NCI-H510A treated with DMSO at 0.1 percent for 48 hours (cell line): ENCODE measurements at regions not wholly inside any gene's neighbourhood (a gene's known extent, or its start where the extent isn't known, plus 50 kb on each side); places are given as distances from the start of the nearest gene placed in this dataset.
"Not testable (repeated sequence)": the region's sequence is repeated elsewhere in the genome, so short reads cannot be mapped to it uniquely, and the experiment has no call there.

Experiments used
- DNase-seq: peaks from one replicate; lab custom pipeline; 2025; lab: John Stamatoyannopoulos, UW

DNA sequence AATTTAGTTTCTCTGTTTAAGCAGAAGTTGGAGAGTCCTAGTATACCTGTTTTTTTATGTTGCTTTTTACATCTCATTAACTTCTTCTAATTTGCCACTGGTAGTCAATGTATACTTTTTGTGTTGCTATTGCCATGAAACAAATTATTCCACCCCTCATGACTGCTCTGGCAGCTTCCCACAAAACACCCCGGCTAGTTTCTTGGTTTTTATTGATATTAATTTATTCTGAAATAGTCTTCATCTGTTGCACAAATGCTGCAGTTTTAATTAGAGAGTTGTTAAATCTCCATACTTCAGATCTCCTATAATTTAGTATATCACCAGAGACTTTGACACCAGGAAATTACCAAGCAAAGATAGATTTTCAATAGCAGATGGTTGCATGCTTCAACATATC, 1159.3 kb upstream of the PRR20A start:
- DNase-seq, result no peak

DNA sequence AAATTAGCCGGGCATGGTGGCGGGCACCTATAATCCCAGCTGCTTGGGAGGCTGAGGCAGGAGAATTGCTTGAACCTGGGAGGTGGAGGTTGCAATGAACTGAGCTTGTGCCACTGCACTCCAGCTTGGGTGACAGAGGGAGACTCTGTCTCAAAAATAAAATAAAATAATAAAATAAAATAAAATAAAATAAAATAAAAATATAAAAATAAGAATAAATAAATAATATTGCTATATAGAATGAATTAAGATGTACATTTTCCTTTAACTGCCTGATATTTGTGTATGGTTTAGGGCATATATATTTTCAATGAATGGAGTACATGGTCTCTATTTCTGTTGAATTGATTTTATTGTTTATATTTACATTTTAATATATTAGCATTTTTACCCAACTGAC, 1156.7 kb upstream of the PRR20A start:
- not testable (repeated sequence) for DNase-seq

DNA sequence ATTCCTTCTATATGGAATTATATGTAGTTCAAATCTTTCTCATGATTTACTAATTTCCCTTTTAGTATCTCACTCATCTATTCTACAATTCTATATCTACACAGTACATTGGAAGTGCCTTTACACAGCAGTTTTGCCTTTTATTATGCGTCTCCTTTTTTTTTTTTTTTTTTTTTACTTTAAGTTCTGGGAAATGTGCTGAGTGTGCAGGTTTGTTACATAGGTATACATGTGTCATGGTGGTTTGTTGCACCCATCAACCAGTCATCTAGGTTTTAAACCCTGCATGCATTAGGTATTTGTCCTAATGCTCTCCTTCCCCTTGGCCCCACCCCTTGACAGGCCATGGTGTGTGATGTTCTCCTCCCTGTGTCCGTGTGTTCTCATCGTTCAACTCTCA, 1150.1 kb upstream of the PRR20A start:
- DNase-seq, result no peak

DNA sequence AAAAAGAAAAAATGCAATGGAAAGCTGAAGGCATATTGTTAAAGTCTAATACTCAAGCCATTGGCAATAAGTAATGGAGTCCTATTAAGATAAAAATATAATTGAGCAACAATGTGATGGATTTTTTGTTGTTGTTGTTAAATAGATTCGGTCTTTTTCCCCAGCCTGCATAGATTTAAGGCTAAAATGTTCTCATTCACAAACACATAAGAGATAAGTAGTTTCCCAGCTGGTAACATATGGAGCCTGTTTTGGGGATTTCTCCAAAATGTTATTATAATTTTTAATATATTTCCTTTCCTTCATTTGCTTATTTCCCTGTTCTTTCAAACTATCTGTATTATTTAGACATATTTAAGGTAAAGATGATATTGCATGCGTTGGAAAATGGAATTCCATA, 1149.1 kb upstream of the PRR20A start:
- no peak for DNase-seq

DNA sequence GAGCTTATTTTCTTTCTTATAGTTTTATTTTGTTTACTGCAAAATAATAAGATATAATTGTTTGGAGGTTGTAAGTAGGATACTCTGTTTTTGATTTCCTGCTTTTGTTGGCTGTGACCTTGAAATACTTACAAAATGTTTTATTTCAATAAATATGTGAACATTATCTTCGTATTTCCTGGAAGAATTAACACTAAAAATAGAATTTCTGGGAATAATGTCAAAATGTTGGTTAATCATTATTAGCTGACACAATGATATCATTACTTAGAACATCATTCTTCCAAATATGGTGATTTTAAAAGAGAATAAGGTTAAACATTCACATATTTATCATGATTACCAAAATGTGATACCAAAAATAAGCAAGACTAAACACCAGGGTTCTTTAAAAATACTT, 1148.6 kb upstream of the PRR20A start:
- DNase-seq, result no peak

DNA sequence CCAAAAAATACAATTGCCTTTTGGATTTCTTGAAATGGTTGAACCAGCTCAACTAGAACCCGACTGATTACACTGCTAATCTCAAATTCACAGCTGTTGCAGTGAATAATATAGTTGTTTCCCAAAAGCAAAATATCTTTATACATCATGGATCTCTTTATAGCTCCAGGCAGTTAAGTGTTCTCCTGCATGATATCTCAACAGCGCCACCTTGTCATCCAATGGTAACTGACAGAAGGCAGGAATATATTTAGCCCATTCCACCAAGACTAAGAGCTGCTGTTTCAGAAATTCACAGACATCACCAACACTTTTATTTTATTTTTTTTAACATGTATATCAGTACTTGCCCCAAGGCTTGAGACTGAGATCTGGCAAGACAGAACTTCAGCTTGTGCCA, 1141.0 kb upstream of the PRR20A start:
- DNase-seq, result no peak

DNA sequence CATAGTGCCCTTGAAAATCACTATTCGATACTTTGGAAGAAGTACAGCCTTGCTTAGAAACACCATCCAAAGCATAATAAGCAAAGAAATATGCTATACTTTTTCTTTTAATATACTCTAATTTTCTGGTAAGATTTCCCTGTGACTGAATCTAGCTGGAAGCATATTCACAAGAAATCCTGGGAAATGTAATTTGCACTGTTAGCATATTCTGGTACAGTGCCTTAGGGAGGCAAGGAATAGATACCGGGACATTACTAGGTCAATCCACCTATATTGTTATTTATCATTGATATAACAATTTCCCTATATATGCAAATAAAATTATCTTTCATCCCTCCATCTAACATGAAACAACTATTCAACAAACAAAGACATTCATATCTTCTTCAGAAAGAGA, 1131.3 kb upstream of the PRR20A start:
- DNase-seq, result no peak

DNA sequence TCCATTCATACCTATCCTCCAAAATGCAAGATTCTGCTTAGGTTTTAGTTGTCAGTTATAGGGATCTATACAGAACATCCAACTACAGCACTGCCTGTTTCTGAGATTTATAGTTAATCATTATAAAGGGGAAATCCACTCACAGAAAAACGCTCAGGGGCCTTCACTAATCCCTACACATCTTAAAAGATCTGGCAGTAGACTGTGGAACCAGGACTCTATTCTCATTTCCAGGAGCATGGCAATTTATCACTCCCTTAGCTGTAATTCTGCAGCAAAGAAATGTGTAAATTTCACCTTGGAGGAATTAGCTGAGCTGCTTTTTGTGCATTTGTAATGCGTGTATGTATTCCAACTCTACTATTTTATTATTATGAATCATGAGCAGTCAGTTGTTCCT, 1128.1 kb upstream of the PRR20A start:
- no peak for DNase-seq

DNA sequence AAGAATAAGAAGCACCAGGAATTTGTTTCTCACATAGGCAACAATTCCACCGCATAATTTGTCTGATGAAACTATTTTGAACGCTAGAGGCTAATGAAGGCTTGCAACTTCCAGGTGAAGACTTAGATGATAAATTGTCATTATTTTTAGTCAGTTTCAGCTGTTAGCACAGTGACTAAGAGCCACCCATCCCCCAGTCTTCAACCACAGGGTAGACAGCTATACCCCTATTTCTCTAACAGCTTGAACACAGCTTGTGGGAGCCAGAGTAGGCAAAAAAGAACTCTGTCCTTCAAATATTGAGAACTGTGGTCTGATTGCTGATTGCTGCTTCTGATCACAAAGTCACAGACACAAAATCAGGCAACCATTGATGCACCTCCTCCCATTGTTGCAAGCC, 1124.8 kb upstream of the PRR20A start:
- no peak for DNase-seq

DNA sequence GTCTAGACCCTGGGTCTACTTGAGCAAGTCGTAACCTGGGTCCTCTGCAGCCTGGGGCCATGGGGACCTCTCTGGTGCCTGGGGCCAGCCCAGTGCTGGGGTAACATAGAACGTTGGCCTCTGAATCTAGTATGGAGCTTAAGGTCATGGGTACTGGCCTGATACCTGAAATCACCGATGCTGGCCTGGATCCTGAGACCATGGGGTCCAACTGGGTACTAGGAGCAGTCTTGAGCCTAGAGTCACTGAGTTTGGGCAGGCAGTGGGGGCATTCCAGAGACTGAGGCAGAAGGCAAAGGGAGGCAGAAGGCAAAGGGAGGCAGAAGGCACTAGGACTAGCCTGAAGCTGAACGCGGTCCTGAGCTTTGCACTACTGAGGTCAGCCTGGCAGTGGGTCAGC, 1121.1 kb upstream of the PRR20A start:
- no peak for DNase-seq

DNA sequence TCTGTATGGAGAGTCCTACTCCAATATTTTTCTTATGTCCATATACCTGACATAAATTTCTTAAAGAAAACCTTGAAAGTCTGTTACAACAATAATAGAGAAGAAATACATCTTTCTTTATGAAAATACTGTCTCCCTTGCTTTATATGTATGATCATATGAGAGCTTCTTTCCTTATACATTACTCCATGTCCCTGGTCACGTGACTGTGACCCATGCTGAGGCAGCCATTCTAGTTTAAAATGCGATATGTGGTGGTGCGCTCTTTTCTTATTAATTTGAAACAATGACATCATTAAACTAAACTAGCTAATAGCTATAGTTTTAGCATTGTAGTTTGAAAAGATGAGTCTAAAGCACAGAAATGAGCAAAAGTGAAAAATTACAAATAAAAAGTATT, 1120.3 kb upstream of the PRR20A start:
- DNase-seq, result no peak

DNA sequence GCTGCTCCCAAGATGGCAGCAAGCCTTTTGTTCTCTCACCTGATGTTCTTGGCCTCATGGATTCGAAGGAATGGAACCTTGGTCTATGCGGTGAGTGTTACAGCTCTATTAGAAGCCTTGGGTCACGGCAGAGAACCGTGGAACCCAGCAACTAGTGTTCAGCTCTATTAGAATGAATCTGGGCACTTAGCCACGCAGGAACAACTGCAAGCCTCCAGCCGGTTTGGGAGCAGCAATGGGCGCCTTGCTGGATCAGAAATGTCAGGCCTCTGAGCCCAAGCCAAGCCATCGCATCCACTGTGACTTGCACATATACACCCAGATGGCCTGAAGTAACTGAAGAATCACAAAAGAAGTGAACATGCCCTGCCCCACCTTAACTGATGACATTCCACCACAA, 1100.7 kb upstream of the PRR20A start:
- no peak for DNase-seq

DNA sequence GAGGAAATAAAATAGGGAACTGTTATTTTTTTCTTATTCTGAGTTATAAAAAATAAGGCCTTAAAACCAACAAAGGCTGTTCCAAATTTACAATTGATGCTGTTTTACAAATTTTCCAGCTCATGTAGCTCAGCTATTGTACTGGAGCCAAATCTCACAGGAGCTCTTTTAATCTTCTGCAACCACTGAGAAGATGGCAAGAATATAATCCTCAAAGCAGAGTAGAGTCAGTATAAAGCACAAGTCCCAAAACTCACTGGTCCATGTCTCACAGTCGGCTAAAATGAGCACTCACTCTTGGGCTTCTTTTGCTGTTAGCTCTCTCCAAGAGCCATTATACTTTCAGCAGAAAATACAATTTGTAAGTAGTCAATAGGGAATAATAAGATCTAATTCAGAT, 1074.4 kb upstream of the PRR20A start:
- DNase-seq, result no peak

DNA sequence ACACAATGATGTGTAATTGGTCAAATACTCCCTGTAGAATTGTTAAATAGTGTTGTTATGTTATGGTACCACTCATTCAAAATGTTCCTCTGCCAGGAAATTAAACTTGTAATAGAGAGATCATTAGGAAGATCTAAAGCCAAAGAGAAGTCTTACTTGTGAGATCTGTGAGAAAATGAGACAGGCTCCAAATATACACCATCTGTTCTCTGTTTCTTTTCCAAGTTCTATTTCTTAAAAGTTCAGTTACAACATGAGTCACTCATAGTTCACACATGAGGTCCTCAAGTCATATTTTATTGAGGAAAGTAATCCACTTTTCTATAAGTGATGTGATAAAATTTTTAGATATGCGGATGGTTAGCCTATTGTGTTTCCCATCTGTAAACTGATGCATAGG, 1038.1 kb upstream of the PRR20A start:
- DNase-seq, result no peak

DNA sequence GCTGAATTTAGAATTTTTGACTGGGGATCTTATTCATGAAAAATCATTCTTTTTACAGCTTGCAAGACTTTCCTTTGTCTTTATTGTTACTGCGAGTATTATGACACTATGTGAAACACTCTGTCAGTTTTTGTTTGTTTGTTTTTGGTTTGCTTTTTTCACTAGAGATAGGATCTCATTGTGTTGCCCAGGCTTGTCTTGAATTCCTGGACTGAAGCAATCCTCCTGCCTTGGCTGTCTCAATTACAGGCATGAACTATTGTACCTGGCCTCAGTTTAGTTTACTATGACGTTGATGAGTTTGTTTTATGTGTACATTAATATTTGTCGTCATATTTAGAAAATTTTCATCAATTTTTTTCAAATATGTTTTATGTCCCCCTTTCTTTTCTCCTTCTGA, 1030.0 kb upstream of the PRR20A start:
- DNase-seq, result no peak

DNA sequence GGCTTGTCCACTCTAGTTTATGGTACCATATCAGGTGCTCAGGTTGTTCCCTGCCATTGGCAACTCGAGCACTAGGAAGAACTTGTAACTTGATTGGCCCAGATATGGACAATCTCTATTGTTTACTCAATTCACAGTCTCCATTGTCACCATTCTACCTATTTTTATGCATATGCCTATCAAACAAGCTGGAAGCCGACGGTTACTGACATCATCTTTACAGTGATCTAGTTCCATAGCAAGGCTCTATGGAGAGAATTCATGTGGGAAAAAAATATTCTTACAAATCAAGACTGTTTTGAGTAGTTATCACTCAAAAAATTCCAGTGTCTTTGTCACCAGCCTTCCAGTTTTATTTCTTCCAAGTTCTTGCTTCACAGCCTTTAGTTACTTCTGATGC, 1006.2 kb upstream of the PRR20A start:
- DNase-seq, result no peak

DNA sequence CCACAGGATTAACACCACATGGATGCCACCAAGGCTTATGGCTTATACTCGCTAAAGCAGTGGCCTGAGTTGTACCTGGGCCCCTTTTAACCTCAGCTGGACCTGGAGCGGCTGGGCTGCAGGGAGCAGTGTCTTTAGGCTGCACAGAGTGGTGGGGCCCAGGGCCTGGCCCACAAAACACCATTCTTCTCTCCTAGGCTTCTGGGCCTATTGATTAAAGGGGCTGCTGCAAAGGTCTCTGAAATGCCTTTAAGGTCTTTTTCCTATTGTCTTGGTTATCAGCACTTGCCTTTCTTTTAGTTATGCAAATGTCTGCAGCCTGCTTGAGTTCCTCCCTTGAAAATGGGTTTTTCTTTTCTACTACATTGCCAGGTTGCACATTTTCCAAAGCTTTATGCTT, 973.9 kb upstream of the PRR20A start:
- no peak for DNase-seq

DNA sequence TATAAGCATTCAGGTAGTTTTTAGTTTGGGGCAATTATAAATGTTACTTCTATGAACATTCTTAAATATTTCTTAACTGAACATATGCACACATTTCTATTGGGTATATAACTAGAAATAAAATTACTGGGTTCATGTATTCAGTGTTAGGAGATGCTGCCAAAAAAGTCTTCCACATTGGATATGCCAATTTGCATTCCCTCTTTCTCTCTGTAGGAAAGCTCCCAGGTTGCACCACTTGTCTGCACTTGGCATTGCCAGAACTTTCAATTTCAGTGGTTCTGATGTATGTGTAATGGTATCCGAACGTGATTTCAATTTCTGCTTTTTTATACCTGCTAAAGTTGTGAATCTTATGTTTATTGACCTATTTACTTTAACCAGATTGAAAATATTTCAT, 972.1 kb upstream of the PRR20A start:
- no peak for DNase-seq

DNA sequence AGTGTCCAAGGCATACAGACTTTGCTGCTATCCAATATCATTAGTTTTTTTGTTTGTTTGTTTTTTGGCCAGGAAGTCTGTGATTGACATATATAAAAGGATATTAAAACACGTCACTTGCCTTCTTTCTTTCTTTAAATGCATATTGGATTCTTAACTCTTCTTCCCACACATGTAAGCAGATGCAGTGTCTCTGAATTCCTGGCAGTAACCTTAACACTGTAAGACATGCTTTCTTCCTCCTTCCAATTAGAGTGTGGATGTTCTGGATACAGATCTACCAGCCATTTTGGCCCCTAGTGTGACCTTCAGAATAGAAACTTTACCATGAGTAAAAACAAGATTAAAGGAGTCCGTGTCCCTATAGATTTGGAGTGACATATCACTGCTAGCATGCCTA, 967.4 kb upstream of the PRR20A start:
- DNase-seq, result no peak

DNA sequence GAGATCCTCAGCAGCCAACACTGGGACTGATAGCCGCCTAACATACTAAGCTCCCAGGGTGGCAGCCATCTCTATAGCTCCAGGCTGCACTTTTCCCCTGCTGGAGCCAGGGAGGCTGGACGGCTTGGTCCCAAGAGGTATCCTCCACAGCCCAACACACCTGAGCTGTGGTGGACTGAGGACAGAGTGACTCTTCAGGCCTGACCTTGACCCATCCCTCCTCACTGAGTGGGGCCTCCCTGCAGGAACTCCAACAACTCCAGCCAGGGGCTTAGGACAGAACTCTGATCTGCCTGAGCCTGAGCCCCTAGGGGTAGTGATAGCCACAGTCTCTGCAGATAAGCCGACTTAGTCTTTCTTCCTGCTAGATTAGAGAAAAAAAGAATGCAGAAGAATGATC, 958.1 kb upstream of the PRR20A start:
- DNase-seq, result no peak

DNA sequence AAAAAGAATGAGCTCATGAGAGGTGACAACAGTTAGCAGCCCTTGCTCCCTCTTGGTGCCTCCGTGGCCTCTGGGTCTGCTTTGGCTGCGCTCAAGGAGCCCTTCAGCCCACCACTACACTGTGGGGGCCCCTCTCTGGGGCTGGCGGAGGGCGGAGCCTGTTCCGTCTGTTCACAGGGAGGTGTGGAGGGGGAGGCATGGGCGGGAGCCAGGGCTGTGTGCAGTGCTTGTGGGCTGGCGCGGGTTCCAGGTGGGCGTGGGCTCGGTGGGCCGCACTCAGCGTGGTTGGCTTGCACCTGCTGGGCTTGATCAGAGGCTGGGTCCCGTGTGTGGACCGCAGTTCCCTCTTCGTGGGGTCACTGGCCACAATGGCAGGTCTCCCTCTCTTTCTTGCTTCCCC, 953.4 kb upstream of the PRR20A start:
- DNase-seq, result no peak

DNA sequence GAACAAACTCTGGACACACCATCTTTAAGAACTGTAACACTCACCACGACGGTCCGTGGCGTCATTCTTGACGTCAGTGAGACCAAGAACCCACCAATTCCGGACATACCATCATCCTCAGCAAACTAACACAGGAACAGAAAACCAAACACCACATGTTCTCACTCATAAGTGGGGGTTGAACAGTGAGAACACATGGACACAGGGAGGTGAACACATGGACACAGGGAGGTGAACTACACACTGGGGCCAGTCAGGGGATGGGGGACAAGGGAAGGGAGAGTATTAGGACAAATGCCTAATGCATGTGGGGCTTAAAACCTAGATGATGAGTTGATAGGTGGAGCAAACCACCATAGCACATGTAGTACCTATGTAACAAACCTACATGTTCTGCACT, 952.1 kb upstream of the PRR20A start:
- DNase-seq, result not testable (repeated sequence)

DNA sequence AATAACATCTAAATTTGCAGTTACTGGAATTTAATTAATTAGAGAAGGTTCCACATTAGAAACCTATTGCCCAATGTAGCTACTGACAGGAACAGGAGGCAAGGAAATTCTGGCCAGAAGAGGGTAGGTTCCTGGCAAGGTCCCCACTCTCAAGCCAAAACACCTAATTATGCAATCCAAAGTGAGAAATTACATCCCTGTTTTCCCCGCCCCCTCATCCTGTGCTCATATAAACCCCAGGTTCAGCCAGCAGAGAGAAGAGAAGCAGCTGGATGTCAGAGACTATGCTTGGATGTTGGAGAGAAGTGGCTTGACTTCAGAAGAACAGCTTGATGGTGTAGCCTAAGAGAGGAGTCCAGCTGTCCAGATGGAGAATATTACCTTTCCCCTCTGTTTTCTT, 951.3 kb upstream of the PRR20A start:
- DNase-seq, result no peak

DNA sequence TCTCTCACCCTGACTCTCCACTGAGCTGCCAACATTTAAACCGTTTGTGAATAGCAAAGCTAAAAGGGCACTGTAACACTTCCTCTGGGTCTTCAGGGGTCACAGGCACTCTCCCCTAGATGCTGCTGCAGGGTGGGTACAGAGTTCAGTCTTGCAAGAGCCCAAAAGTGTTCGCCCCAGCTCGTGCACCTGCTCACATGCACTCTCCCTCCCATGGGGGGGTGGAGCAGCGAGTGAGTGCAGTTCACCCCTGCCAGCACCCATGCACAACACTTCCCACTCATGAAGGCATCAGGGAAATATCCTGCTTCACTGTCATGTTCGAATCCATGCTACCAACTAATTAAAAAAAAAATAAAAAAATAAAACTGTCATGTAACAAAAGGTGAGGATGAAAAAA, 950.7 kb upstream of the PRR20A start:
- no peak for DNase-seq

DNA sequence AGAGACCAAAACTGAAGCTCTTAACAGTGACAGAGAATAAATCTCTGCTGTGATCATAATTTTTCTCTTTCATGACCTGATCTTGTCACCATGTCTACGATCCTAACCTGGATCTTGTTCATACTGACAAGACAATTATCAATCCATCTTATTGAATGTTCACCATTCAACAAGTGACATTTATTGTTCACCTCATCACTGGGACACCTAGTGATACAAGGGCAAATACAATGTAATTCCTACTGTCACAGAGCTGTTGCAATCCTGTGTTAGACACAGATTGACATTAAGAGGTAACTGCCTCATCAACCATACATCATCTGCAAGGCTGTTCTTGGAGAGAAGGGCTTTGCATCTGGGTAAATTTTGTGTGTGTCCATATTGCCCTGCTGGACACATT, 942.4 kb upstream of the PRR20A start:
- no peak for DNase-seq
